ENCODE measurements at regions not wholly inside any gene's neighbourhood (a gene's known extent, or its start where the extent isn't known, plus 50 kb on each side); places are given as distances from the start of the nearest gene placed in this dataset.
"Not testable (repeated sequence)": the region's sequence is repeated elsewhere in the genome, so short reads cannot be mapped to it uniquely, and the experiment has no call there.

DNA sequence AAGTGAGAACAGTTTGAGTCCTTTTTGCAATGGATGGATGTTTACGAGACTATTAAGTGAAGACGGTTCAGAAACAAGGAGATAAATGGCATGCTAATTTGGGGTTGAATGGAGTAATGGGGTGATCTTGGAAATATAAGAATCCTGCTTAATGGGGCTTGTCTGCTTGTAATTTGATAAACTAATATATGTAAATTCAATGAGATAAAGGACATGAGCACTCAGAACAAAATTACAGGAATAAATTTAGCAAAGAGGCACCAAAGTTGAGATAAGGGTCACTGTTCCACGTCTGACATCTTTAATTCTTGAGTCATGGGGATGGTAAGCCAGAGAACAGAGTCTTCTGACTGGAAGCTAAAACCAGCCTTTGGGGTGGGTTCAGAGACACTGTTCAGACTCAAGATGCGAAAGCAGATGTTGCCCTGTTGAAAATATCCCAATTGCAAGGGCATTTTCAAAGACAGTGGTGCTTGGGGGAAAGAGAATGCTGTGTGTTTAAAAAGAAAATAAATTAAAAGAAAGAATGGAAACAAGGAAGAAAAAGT lies 67.8 kb upstream of the CHRNB4 start:
- DNase-seq = no peak

DNA sequence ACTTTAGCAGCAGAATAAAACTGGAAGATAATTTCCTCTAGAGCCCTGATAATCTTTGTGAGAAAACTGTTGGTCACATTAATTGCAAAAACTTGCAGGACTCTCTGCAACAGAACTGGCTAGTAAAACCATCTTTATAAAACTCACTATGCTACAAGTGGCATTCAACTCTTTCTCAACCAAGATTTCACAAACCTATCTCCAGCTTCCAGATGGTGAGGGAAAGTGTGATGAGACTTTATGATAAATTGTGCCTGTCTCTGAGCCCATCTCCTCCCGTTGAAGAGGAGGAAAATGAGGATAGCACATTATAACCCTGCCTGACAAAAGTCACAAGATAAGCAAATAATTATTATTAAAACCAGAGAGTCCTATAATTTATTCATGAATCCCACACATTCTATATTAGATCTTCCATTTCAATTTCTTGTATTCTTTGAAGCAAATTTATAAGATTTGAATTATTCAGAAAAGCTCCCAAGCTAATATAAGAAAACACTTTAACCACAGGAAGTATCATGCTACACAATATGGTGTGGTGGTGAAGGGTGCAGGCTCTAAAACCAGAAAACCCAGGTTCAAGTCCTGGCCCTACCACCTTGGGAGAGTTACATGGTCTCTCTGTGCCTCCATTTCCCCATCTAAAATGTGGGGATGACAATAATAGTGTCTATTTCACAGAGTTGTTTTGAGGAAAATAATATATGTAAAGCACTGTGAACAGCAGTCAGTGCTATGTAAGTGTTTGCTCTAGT lies 65.6 kb upstream of the CHRNB4 start:
- not testable (repeated sequence) for DNase-seq

GRCh38 chr15:78703334-78704056 lies 62.5 kb upstream of the CHRNB4 start:
- peak; percentile 87 for DNase-seq

DNA sequence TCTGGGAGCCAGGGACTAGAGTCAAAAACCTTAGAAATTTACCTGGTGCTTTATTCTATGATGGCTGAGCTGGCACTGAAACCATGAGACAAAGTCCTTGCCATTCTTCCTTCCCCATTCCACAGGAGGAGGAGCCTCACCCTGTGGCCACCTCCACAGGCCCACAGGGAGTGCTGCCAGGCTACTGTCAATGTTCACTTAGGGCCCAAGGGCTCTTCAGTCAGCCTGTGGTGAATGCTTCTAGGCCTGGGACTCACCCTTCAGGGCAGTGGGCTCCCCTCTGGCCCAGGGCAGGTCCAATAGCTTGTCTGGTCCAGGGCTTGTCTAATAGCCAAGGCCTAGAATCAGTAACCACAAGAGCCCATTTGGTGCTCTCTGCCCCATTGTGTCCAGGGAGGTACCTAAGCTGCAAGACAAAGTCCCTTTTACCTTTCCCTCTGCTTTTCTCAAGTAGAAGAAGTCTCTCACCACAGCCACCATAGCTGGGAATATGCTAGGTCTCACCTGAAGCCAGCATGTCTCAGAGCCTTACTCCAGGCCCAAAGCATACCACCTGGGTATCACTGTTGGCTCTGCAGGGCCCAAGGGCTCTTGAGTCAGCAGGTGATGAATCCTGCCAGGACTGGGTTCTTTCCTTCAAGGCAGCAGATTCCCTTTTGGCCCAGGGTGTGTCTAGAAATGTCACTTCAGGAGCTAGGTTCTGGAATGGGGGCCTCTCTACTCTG lies 61.8 kb upstream of the CHRNB4 start:
- no peak for DNase-seq

DNA sequence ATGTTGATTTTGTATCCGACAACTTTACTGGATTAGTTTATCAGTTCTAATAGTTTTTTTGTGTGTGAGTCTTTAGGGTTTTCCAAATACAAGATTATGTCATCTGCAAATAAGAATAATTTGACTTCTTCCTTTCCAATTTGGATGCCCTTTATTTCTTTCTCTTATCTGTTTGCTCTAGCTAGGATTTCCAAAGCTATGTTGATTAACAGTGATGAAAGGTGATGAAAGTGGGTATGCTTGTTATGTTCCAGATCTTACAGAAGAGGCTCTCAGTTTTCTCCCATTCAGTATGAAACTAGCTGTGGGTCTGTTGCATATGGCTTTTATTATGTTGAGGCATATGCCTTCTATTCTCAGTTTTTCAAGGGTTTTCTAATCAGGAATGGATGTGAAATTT lies 56.4 kb upstream of the CHRNB4 start:
- DNase-seq = no peak

DNA sequence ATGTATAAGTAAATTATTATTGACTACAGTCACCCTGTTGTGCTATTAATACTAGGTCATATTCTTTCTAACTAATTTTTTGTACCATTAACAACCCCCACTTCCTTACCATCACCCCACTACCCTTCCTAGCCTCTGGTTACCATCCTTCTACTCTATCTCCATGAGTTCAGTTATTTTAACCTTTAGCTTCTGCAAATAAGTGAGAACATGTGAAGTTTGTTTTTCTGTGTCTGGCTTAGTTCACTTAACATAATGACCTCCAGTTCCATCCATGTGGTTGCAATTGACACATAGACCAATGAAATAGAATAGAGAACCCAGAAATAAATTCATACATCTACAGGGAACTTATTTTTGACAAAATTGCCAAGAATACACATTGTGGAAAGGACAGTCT lies 55.4 kb upstream of the CHRNB4 start:
- no peak for DNase-seq

DNA sequence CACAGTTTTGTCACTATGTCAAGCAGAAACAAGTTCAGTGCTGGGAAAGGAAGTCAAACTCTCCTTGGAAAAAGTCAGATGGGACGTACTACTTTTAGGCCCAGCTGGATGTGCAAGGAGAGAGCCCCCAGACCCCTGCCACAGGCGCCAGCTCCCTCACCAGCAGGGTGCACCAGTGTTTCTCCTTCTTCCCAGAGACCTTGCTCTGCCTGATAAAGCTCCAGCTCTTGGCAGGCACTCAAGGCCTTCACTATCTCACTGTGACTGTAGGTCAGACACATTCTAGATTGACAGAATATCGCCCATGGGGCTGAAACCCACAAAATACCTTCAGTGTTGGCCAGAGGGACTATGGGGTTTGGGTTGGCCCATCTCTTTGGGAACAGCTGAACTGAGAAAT lies 54.8 kb upstream of the CHRNB4 start:
- DNase-seq = no peak

- DNase-seq = no peak
These were observed 54.1 kb upstream of the CHRNB4 start for GRCh38 chr15:78695046-78695671.

DNA sequence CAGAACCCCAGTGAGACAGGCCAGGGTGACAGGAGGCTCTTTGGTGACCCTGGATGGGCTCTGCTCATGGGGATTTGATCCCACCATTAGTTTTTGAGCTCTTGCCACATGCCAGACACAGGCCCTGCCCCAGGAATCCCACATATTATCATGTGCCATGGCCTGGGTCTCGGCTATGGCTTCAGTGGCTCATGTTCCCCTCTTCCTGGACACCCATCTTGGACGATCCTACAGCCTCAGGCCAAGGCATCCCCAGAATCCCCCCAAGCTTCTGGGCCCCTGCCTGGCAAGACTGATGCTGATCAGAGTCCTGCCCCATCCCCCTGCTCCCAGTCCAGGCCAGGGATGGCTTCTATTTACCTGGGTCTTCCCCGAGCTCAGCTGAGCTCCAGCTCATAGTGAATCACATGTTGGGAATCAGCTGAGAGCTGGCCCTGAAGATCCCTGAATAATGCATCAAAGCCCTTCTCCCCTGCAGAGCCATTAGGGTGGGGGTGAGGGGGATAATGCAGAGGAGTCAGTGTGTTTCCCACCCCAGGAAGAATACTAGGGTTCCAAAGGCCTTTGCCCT lies 50.9 kb upstream of the CHRNB4 start:
- no peak for DNase-seq

GRCh38 chr15:78691167-78691850 lies 50.3 kb upstream of the CHRNB4 start:
- DNase-seq = no peak

All from NCI-H1105 treated with DMSO at 0.1 percent for 48 hours (cell line).